Eye (tissue), 1 donor: ENCODE measurements at regions not wholly inside any gene's neighbourhood (a gene's known extent, or its start where the extent isn't known, plus 50 kb on each side); places are given as distances from the start of the nearest gene placed in this dataset.
"Not testable (repeated sequence)": the region's sequence is repeated elsewhere in the genome, so short reads cannot be mapped to it uniquely, and the experiment has no call there.

ENCODE experiments used
- DNase-seq: peaks from one replicate; pipeline ENCODE4 v3.0.0-alpha.2; 2015

DNA sequence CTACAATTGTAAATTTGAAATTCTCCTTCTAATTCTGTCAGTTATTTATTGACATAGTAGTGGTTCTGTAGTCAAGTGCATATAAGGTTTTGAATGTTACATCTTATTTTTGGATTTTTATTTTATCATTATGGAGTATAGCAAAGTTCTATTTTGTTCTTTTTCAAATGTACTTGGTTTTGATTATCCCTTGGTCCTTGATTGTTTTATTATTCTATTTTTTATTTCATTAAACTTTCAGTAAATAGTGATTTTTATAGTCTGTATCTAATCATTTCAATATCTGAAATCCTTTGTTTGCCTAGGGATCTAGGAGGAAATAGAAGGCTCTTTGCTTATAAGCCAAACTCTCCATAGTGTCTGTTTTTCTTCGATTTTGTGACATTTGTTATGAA is 87.8 kb downstream of the HFE start:
- DNase-seq: no peak

DNA sequence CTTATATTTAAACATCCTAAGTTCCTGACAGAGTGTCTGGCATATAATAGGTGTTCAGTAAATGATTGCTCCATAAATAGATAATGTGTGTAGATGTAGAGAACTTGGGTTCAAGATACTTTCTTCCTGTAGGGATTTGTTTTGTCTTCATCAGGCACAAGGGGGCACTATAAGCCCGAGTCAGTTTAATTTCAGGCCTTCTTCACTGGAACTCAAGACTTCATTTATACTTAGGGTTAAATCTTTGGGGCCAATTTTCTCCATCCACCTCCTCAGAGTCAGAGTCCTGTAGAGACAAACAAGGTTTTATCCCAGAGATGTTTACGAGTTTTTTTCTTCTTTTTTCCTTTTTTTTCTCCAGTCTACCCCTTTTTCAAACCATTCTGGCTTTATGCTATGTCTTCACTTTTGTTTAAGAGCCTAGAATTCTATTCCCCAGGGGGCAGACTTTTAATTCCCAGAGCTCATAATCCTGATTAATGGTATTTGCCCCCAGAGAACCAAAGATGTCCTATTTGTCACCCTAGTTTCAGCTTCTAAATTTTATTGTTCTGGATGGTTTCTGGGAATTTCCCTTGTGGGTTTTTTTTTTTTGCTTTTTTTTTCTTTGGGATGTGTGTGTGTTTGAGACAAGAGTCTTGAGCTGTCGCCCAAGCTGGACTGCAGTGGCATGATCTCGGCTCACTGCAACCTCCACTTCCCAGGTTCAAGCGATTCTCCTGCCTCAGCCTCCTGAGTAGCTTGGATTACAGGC is 88.4 kb downstream of the HFE start:
- DNase-seq: peak; percentile 72

DNA sequence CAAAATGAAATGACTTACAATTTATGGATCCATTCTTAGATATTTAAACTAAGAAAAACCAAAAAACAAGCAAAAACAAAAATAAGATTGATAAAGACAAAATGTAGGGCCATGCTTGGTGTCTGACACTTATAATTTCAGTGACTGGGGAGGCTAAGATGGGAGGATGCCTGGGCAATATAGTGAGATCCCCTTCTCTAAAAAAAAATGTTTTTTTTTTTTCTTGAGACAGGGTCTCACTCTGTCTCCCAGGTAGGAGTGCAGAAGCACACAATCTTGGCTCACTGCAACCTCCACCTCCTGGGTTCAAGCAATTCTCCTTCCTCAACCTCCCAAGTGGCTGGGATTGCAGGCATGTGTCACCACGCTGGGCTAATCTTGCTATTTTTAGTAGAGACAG is 92.4 kb downstream of the HFE start:
- DNase-seq: no peak

DNA sequence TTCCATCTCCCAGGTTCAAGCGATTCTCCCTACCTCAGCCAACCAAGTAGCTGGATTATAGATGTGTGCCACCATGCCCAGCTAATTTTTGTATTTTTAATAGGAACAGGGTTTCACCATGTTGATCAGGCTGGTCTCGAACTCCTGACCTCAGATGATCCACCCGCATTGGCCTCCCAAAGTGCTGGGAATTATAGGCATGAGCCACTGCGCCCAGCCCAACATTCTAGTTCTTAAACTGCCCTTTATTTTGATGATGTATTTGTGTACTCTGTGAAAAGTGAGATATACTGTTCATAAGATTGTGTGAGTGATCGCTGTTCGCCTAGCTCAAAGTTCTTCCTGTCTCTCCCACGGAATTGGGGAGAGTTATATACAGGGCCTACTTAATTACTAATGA is 93.1 kb downstream of the HFE start:
- no peak for DNase-seq

DNA sequence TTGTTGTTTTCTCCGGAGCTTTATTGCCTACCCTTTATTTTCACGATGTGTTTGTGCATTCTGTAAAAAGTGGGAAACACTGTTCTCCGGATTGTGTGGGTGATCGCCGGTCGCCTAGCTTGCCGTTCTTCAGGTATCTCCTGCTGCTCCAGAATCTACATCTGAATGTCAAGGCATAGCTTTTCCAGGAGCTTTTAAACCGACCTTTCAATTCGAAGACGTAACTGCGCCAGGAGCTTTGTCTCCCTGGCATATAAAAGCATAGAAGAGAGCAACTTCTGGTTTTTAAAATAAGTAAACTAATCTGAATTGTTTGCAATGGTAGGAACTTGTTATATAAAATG is 96.0 kb downstream of the HFE start:
- no peak for DNase-seq

DNA sequence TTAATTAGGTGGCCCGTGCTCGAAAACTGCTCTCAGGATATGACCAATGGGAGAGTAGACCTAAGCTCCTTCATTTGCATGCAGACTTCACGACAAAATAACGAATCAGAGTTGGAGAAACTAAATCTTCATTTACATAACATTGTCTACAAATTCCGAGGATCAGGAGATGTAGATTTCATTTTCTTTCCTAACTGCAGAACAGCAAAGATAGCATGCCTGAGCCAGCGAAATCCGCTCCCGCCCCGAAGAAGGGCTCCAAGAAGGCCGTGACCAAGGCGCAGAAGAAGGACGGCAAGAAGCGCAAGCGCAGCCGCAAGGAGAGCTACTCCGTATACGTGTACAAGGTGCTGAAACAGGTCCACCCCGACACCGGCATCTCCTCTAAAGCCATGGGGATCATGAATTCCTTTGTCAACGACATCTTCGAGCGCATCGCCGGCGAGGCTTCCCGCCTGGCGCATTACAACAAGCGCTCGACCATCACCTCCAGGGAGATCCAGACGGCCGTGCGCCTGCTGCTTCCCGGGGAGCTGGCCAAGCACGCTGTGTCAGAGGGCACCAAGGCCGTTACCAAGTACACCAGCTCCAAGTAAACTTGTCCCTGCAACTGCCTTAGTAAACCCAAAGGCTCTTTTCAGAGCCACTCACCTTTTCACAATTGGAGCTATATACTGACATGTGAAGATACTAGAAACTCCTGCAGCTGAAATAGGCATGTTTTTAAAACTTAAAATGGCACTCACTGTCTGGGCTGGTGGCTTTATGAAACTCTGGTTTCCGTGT is 96.5 kb downstream of the HFE start:
- DNase-seq: peak; percentile 97

DNA sequence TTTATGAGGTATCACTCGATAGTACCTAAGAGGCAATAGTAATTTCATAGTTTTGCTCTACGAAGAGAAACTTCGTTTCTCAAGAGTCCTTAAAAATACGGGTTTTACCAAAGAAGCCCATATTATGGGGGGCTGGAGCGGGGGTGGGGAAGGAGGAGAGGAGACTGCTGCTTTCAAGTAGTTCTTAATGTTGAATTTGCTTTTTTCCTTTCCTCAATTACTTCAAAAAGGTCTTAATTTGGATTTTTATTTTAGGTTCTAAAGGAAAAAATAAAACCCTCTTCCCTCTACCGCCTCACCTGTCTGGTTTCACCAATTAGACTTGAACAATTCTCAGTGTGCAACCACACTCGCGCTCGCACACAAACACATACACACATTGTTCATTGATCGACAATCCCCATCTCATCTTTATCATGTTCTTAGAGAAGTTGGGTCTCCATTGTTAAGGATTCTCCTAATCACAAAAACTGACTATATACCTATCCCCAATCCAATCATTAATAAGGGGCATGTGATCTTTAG is 97.2 kb downstream of the HFE start:
- DNase-seq: no peak

DNA sequence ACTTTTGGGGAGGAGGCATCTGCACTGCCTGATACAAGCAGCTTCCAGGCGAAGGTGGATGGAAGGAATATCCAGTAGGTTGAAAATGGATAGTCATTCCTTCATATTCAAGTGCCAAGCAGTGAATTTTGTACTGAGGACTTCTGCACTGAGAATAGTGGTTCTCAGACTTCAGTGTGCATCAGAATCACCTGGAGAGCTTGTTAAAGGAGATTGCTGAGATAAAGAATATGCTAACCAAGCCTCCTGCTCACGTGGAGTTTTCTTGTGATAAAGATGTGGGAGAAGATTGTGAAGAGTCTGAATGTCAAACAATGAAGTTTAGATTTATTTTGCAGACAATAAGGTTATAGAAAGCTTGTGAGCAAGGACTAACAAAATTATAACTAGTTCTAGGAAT is 97.8 kb downstream of the HFE start:
- DNase-seq: no peak

DNA sequence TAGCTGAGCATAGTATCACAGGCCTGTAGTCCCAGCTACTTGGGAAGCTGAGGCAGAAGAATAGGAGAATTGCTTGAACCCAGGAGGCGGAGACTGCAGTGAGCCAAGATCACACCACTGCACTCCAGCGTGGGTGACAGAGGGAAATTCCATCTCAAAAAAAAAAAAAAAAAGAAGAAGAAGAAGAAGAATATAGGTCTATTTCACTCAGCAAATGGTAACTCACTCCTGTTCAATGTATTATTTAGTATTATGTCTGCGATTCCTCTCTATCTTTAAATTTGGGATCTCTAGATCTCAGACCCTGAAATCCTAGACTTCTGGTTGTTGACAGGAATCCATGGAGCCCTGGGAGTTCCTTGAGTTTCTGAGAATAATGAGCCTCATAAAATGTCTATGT is 98.6 kb downstream of the HFE start:
- DNase-seq: no peak

DNA sequence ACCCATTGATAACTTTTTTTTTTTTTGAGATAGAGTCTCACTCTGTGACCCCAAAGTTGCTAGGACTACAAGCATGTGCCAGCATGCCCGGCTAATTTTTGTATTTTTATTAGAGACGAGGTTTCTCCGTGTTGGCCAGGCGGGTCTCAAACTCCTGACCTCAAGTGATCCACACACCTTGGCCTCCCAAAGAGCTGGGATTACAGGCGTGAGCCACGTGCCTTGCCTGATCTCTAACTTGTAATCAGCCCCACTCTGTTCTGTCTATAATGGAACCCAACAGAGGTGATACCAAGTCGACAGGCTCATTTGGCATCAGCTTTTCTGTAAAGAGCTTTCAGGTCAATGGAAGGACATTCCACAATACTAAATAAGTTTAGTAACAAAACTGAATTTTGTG is 99.4 kb downstream of the HFE start:
- no peak for DNase-seq

DNA sequence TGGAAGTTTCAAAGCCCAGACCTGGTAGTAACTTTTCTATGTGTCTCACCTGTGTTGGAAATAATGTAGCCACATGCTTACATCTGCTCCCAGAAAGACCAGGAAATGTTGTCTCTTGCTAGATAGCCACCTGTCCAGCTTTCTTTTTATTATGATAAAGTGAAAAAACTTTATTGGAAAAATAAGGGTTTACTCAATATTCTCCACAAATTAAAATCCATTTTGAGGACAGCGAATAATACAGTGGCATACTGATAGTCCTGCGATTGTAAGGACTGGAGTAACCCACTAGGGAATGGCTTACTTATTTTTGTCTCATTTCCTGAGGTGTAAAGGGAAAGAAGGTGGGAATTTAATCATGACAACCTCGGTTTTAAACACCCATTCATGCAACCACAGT is 100.1 kb downstream of the HFE start:
- no peak for DNase-seq

DNA sequence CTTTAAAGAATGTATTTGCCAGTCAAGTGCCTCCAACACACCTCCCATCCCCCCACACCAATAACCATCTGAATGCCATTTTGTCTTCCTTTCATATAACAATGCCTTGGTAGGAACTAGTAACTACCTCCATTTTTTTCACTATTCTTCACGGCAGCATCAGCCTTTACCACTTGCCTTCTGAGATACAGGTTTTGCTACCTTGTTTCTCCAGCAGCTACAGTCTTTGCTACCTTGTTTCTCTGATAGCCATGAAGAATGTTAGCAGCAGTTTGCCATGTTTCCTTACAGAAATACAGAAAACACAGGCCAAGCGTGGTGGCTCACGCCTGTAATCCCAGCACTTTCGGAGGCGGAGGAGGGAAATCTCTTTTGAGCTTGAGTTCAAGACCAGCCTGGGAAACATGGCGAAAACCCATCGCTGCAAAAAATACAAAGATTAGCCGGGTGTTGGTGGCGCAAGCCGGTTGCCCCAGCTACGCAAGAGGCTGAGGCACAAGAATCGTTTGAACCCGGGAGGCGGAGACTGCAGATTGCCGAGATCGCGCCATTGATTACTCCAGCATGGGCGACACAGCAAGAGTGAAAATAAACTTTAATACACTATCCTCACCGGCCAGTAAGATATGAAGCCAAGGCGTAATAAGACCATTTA is 100.9 kb downstream of the HFE start:
- peak; percentile 82 for DNase-seq

DNA sequence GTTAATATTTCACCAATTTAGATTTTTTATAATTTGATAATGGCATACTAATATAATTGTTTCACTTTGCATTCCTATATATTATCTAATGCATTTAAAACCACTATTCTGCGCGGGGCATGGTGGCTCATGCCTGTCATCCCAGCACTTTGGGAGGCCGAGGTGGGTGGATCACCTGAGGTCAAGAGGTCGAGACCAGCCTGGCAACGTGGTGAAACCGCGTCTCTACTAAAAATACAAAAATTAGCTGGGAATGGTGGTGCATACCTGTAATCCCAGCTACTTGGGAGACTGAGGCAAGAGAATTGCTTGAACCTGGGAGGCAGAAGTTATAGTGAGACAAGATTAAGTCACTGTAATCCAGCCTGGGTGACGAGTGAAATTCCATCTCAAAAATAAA is 104.3 kb downstream of the HFE start:
- not testable (repeated sequence) for DNase-seq

DNA sequence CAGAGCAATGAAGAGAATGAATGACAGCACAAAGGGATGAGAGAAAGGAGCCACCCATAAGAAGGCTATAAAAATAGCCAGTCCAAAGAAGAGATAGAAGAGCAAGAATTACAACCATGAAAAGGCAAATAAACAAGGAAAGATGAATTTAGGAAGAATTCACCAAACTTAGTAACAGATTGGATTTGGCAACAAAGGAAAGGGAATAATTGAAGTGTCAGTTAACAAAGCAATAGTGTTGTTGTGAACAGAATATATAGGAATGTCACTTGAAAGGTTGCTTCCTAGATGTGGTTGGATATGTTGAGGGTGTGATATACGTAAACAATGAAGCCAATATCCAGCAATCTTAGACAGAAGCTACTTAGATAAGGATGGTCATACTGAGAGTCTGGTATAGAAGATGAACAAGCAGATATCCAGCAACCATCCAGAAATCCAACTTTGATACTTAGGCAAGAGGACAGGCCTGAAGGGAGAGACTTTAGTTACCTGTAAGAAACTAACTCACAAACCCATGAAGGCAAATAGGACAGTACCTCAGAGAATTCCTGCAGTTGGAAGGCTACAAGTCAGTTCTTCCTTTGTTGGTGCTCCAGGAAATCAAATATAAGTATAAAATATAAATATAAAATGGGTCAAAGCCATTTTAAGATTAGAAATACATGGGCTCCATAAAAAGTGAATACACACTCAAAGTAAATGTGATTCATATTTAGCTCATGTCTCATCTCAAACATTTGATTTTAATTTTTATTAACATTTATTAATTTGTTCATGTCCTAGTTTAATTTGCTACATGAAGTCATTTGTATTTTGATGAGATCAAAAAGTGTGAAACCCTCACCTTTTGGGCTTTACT is 106.5 kb downstream of the HFE start:
- no peak for DNase-seq

DNA sequence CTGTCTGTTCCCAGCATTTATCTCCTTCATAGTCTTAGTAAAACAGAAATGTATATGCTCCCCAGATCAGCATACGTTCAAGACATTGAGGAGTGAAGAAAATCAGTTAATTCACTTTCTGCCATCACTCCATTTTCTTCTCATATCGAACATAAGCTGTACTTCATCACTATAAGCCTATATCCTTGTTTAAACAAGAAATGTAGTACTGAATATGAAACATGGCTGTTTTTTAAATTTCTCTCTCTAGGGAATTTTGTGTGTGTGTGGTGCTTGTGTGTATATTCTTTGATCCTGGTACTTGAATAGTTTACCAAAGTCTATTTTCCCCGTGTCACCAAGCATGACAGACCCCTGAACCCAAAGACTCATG is 107.1 kb downstream of the HFE start:
- no peak for DNase-seq

DNA sequence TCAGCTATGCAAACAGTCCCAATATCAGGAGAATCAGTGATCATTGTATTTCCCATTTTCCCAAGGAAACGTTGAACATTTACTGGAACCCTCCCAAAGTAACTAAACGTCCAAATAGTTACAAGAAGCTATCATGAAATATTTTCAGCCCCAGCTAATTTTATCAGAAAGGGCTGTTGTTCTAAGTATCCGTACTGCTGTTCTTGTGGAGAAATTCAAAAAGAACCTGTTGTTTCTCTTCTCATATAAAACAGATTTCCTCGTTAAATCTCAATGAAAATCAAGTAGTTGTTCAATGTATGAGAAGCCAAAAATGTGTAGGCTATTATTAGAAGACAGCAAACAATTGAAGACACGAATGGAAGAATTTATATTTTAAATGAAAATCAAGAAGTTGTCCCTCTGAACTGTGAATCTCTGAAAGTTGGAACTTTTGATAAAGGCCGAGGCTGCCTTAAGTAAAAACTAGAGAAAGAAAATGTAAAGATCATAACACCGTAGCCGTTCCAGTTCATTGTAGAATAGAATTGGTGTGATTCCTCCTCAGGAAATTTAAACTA is 107.7 kb downstream of the HFE start:
- no peak for DNase-seq

DNA sequence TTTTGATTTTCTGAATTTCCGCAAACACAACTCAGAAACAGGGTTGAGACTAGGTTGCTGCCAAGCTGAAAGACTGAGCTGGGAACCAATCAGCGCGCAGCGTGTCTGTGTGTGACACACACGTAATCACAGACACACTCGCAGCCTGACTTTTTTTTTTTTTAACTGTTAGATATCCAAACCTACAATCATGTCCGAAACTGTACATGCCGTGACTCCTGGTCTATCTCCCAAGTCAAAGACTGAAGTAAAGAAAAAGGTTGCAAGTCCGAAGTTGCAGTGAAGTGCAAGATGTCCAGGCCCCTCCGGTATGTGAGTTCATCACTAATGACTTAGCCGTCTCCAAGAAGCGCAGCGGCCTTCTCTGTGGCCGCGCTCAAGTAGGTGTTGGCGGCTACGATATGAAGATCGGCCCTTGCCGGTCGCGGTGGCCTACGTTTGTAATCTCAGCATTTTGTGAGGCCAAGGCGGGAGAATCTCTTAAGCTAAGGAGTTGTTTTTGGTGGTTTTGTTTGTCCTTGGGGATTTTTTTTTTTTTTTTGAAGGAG is 108.2 kb downstream of the HFE start:
- peak; percentile 97 for DNase-seq

DNA sequence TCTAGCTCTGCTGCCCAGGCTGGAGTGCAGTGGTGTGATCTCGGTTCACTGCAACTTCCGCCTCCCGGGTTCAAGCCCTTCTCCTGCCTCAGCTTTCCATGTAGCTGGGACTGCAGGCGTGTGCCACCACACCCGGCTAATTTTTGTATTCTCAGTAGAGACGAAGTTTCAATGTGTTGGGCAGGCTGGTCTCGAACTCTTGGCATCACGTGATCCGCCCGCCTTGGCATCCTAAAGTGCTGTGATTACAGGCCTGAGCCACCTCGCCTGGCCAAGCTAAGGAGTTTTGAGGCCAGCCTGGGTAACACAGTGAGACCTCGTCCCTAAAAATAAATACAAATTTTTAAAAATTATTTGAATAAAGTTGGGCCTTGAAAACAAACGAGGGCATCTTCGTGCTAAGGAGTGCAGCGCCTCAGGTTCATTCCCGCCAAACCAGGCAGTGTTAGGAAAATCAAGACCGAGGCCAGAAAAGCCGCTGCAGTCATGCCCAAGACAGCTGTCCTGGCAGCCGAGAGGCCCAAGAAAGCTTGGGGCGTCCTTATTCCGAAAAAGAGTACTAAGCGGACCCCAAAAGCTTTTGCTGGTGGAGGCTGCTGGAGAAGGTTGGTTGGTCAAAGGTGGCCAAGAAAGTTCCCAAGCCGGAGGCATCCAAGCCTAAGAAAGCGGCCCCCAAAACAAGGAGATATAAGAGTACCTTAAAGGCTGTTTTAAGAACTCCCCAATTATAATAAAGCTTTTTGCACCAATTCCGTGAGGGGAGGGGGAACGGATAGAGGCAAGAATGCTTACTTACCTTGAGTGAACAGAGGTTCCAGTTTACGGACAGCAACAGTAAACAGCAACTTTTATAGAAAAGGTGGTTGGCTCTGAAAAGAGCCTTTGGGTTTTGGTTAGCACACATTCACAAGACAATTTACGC is 109.0 kb downstream of the HFE start:
- DNase-seq: peak; percentile 71

DNA sequence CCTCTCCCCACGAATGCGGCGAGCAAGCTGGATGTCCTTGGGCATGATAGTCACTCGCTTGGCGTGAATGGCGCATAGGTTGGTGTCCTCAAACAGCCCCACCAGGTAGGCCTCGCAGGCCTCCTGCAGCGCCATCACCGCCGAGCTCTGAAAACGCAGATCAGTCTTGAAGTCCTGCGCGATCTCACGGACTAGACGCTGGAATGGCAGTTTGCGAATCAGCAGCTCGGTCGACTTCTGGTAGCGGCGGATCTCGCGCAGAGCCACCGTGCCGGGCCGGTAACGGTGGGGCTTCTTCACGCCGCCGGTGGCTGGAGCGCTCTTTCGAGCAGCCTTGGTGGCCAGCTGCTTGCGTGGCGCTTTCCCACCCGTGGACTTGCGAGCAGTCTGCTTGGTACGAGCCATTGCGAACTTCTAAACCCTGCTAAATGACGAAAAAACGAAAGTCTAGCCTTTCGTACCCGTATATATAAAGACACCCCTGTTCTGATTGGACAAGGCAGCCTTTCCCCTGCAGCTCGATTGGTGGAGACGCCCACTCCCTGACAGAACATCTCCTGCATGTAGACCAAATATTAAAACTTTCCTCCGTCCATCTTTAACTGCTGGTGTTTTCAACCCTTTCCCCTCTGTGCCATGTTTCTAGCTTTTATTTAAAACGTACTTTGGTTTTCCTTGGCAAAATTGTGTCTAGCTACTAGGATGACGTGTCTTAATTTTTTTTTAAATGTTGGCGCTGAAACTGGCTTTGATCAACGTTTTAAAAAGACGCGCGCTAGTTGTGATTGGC is 109.8 kb downstream of the HFE start:
- peak; percentile 97 for DNase-seq

DNA sequence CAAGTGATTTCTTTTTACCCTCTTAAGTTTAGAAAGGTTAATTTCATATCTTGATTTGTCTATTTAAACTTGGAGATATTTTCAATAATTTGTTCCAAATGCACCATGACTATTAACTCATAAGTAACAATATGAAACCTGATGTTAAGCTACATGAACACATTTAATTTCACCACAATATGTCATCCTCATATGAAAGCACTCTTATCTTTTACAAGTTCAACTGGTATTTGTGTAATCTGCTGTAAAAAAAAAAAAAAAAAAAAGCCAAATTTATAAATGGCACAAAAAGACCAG is 110.4 kb downstream of the HFE start:
- no peak for DNase-seq
